C4-2B (cell line): ENCODE measurements at regions not wholly inside any gene's neighbourhood (a gene's known extent, or its start where the extent isn't known, plus 50 kb on each side); places are given as distances from the start of the nearest gene placed in this dataset.

Experiments
- H3K27ac ChIP-seq: fragments of 450-650 bp; 2 replicates; pipeline ENCODE4 v1.5.1; 2017
- CTCF ChIP-seq: fragments of 450-650 bp; conservative IDR thresholded peaks from 2 replicates; pipeline ENCODE4 v1.5.1; 2017; ENCODE audit warnings: mild to moderate bottlenecking
- ZFX ChIP-seq: fragments of 450-650 bp; IDR thresholded peaks from 2 replicates; pipeline ENCODE4 v1.6.1; 2017

- TF ChIP-seq CTCF (no peak), ZFX (no peak)
- no peak overlapping the region for H3K27ac ChIP-seq
Observed at GRCh38 chr6:149157126-149157525, 160.4 kb upstream of the TAB2 start.

GRCh38 chr6:149158076-149158475, 159.4 kb upstream of the TAB2 start:
- H3K27ac ChIP-seq = no peak overlapping the region
- no peak for TF ChIP-seq ZFX
- no peak for TF ChIP-seq CTCF

- H3K27ac ChIP-seq = no peak overlapping the region
- TF ChIP-seq ZFX = no peak
- TF ChIP-seq CTCF = no peak
Observed at GRCh38 chr6:149160943-149161342, 156.6 kb upstream of the TAB2 start.

GRCh38 chr6:149162924-149163323, 154.6 kb upstream of the TAB2 start:
- no peak overlapping the region for H3K27ac ChIP-seq
- TF ChIP-seq CTCF = no peak
- no peak for TF ChIP-seq ZFX

- TF ChIP-seq CTCF (no peak), ZFX (no peak)
- no peak overlapping the region for H3K27ac ChIP-seq
Observed at GRCh38 chr6:149164199-149164750, 153.2 kb upstream of the TAB2 start.

- H3K27ac ChIP-seq = peak overlapping the region; percentile 28; the same call in 1 of the 2 replicates
- TF ChIP-seq CTCF (no peak), ZFX (no peak)
Observed at GRCh38 chr6:149166336-149166735, 151.2 kb upstream of the TAB2 start.

- H3K27ac ChIP-seq = peak overlapping the region; percentile 28
- TF ChIP-seq CTCF (no peak), ZFX (no peak)
Observed at GRCh38 chr6:149166747-149167146, 150.8 kb upstream of the TAB2 start.
